ENCODE measurements at regions not wholly inside any gene's neighbourhood (a gene's known extent, or its start where the extent isn't known, plus 50 kb on each side); places are given as distances from the start of the nearest gene placed in this dataset.

DNA sequence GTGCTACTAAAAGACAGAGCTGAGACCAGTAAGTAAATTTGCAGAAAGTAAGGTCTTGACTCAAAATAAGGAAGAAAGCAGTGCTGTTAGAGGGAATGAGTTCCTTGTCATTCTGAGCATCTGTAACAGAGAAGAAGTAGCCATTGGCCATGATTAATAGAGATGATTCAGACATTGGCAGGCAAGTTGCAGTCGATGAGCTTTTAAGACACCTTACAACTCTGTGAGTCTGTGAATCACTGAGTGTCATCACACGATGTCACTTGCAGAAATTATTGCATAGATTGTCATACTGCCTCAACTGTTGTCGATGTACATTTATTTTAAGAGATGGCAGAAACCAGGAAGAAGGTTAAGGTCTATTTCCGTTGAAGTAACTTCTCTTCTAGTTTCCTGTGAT is 201.1 kb upstream of the CDH13 start:
- Mint-ChIP-seq H3K4me3 (ENCODE audit: unreplicated experiment) (no peak overlapping the region), H3K36me3 (ENCODE audit: low read depth) (no peaks in the 10 kb centered on the region), H3K27me3 (ENCODE audit: low read depth) (peaks cover 30% of the 10 kb centered on the region), H3K9me3 (ENCODE audit: low read depth) (no peaks in the 10 kb centered on the region), H3K4me1 (ENCODE audit: low read depth) (no peaks in the 10 kb centered on the region), H3K27ac (ENCODE audit: unreplicated experiment) (no peak overlapping the region)
- TF ChIP-seq, protein P1, sequence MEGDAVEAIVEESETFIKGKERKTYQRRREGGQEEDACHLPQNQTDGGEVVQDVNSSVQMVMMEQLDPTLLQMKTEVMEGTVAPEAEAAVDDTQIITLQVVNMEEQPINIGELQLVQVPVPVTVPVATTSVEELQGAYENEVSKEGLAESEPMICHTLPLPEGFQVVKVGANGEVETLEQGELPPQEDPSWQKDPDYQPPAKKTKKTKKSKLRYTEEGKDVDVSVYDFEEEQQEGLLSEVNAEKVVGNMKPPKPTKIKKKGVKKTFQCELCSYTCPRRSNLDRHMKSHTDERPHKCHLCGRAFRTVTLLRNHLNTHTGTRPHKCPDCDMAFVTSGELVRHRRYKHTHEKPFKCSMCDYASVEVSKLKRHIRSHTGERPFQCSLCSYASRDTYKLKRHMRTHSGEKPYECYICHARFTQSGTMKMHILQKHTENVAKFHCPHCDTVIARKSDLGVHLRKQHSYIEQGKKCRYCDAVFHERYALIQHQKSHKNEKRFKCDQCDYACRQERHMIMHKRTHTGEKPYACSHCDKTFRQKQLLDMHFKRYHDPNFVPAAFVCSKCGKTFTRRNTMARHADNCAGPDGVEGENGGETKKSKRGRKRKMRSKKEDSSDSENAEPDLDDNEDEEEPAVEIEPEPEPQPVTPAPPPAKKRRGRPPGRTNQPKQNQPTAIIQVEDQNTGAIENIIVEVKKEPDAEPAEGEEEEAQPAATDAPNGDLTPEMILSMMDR (IDR thresholded peaks at IDR 0.05) = no peak
- DNase-seq (ENCODE audit: low spot score) = no peak

DNA sequence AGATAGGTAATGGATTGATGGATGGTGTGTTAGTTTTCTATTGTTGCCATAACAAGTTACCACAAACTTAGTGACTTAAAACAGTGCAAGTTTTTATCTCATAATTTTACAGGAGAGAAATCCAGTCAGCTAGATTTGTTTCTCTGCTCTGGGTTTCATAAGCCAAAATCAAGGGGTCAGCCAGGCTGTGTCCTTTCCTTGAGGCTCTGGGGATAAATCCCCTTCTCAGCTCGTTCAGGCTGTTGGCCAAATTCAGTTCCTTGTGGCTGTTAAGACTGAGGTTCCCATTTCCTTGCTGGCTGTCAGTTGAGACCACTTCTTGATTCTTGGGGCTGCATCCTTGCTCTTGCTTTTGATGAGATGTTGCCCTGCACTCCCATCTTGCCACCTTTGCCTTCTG is 204.9 kb upstream of the CDH13 start:
- DNase-seq (ENCODE audit: low spot score) = no peak
- peaks cover 19% of the 10 kb centered on the region for H3K27me3 Mint-ChIP-seq (ENCODE audit: low read depth)
- H3K36me3 Mint-ChIP-seq (ENCODE audit: low read depth) = no peaks in the 10 kb centered on the region
- H3K4me3 Mint-ChIP-seq (ENCODE audit: unreplicated experiment) = no peak overlapping the region
- H3K27ac Mint-ChIP-seq (ENCODE audit: unreplicated experiment) = no peak overlapping the region
- H3K4me1 Mint-ChIP-seq (ENCODE audit: low read depth) = no peaks in the 10 kb centered on the region
- TF ChIP-seq, protein P1 (IDR thresholded peaks at IDR 0.05) = no peak
- H3K9me3 Mint-ChIP-seq (ENCODE audit: low read depth) = no peaks in the 10 kb centered on the region

DNA sequence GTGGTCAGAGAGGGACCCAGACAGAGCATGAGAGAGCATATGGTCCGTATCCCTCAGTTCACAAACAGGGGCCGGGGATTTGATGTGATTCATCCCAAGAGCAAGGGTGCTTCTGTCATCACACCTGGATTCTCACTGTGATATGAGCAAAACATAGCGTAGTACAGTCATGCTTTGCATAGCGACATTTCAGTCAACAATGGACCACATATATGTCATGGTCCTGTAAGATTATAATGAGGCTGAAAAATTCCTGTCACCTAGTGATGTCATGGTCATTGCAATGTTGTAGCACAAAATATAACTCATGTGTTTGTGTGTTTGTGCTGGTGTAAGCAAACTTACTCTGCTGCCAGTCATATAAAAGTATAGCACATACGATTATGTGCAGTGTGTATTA is 207.4 kb upstream of the CDH13 start:
- H3K4me3 Mint-ChIP-seq (ENCODE audit: unreplicated experiment) = no peak overlapping the region
- no peaks in the 10 kb centered on the region for H3K9me3 Mint-ChIP-seq (ENCODE audit: low read depth)
- no peak for DNase-seq (ENCODE audit: low spot score)
- H3K27me3 Mint-ChIP-seq (ENCODE audit: low read depth) = peaks cover 9% of the 10 kb centered on the region
- no peaks in the 10 kb centered on the region for H3K4me1 Mint-ChIP-seq (ENCODE audit: low read depth)
- no peaks in the 10 kb centered on the region for H3K36me3 Mint-ChIP-seq (ENCODE audit: low read depth)
- TF ChIP-seq, protein P1 (IDR thresholded peaks at IDR 0.05) = no peak
- H3K27ac Mint-ChIP-seq (ENCODE audit: unreplicated experiment) = no peak overlapping the region

DNA sequence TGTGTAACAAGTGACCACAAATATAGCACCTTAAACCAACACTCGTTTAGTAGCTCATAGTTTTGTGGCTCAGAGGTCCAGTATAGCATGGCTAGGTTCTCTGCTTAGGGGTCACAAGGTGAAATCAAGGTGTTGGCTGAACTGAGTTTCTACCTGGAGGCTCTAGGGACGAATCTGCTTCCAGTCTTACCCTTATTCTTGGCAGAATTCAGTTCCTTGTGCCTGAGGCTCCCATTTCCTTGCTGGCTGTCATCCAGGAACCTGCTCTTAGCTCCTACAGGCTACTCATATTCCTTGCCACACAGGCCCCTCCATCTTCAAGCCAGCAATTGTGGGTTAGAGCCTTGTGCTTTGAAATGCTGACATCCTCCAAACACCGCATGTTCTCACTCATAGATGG is 212.3 kb upstream of the CDH13 start:
- TF ChIP-seq, protein P1 (IDR thresholded peaks at IDR 0.05) = no peak
- DNase-seq (ENCODE audit: low spot score) = no peak

DNA sequence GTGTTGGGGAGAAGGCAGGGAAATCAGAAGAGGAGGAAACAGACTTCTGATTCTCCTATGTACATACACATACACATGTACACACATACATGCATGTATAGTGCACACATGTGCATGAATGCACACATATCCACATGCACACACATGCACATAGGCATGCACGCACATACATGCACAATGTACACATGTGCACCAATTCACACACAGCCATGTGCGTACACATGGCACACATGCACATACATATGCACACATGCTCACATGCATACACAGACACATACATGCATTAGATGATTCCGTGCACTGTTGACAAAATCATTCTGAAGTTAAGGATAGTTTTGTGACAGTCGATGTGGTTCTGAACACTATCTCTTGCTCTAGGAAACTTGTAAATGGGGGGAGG is 214.0 kb upstream of the CDH13 start:
- no peak overlapping the region for H3K27ac Mint-ChIP-seq (ENCODE audit: unreplicated experiment)
- H3K27me3 Mint-ChIP-seq (ENCODE audit: low read depth) = peaks cover 6% of the 10 kb centered on the region
- no peak overlapping the region for H3K4me3 Mint-ChIP-seq (ENCODE audit: unreplicated experiment)
- DNase-seq (ENCODE audit: low spot score) = no peak
- H3K9me3 Mint-ChIP-seq (ENCODE audit: low read depth) = no peaks in the 10 kb centered on the region
- H3K36me3 Mint-ChIP-seq (ENCODE audit: low read depth) = no peaks in the 10 kb centered on the region
- H3K4me1 Mint-ChIP-seq (ENCODE audit: low read depth) = no peaks in the 10 kb centered on the region
- TF ChIP-seq, protein P1 (IDR thresholded peaks at IDR 0.05) = no peak

More for the DNA sequence above, 212.3 kb upstream of the CDH13 start:
- no peaks in the 10 kb centered on the region for H3K9me3 Mint-ChIP-seq (ENCODE audit: low read depth)
- H3K27me3 Mint-ChIP-seq (ENCODE audit: low read depth) = peaks cover 4% of the 10 kb centered on the region
- no peak overlapping the region for H3K27ac Mint-ChIP-seq (ENCODE audit: unreplicated experiment)
- H3K4me3 Mint-ChIP-seq (ENCODE audit: unreplicated experiment) = no peak overlapping the region
- H3K4me1 Mint-ChIP-seq (ENCODE audit: low read depth) = no peaks in the 10 kb centered on the region
- no peaks in the 10 kb centered on the region for H3K36me3 Mint-ChIP-seq (ENCODE audit: low read depth)

Measured in chondrocyte (in vitro differentiated cells).